Keratinocyte (primary cell): ENCODE measurements at regions not wholly inside any gene's neighbourhood (a gene's known extent, or its start where the extent isn't known, plus 50 kb on each side); places are given as distances from the start of the nearest gene placed in this dataset.

ENCODE experiments used
- DNase-seq: peaks from one replicate; pipeline ENCODE4 v3.0.0-alpha.2; 2011; ENCODE audit warnings: low read depth, missing footprints, low spot score
- FAIRE-seq: peaks from 2 replicates; lab custom pipeline; 2011; peaks lifted over from hg19 to GRCh38; lab: Jason Lieb, UNC
- H2AFZ ChIP-seq: 2 replicates; pipeline ENCODE4 v1.6.0; 2012; ENCODE audit warnings: low read length, control low read depth, inconsistent platforms; ENCODE audit not compliant: control insufficient read depth
- H3K27ac ChIP-seq: 2 replicates; pipeline ENCODE4 v1.5.1; 2011; ENCODE audit warnings: low read length; ENCODE audit not compliant: control insufficient read depth, insufficient read depth
- H3K27me3 ChIP-seq: 3 replicates; pipeline ENCODE4 v1.6.0; 2011; ENCODE audit warnings: low read length; ENCODE audit not compliant: control insufficient read depth, insufficient read depth; ENCODE audit errors: extremely low read depth
- H3K36me3 ChIP-seq, 2 experiments: 2 replicates in 1 of 2; 3 replicates in 1 of 2; pipeline ENCODE4 v1.5.1; 2011; ENCODE audit warnings: low read length in 2 of 2, mild to moderate bottlenecking in 1 of 2; ENCODE audit not compliant: control insufficient read depth in 2 of 2, insufficient read depth in 2 of 2; ENCODE audit errors: extremely low read depth in 1 of 2
- H3K4me1 ChIP-seq: 3 replicates; pipeline ENCODE4 v1.5.1; 2011; ENCODE audit warnings: low read length; ENCODE audit not compliant: control insufficient read depth, insufficient read depth; ENCODE audit errors: extremely low read depth
- H3K4me2 ChIP-seq: 3 replicates; pipeline ENCODE4 v1.6.0; 2011; ENCODE audit warnings: low read depth, low read length; ENCODE audit not compliant: control insufficient read depth, insufficient read depth; ENCODE audit errors: extremely low read depth
- H3K4me3 ChIP-seq, 3 experiments: fragments of 200-600 bp in 1 of 3; sonication (generic) in 1 of 3; 2 replicates in 2 of 3; 3 replicates in 1 of 3; pipeline ENCODE4 v1.5.1; 2011 to 2016; ENCODE audit warnings: low read length in 3 of 3, mild to moderate bottlenecking in 3 of 3, control low read depth in 2 of 3, inconsistent platforms in 1 of 3, low read depth in 1 of 3, mixed read lengths in 1 of 3, mixed run types in 1 of 3, moderate library complexity in 1 of 3; ENCODE audit not compliant: control insufficient read depth in 2 of 3, insufficient read depth in 2 of 3; ENCODE audit errors: extremely low read depth in 1 of 3
- H3K79me2 ChIP-seq: 2 replicates; pipeline ENCODE4 v1.6.0; 2012; ENCODE audit warnings: low read length; ENCODE audit not compliant: control insufficient read depth, insufficient read depth
- H3K9ac ChIP-seq: 3 replicates; pipeline ENCODE4 v1.6.0; 2011; ENCODE audit warnings: low read length; ENCODE audit not compliant: control insufficient read depth, insufficient read depth; ENCODE audit errors: extremely low read depth
- H3K9me1 ChIP-seq: 3 replicates; pipeline ENCODE4 v1.6.0; 2011; ENCODE audit warnings: low read length; ENCODE audit not compliant: control insufficient read depth, insufficient read depth; ENCODE audit errors: extremely low read depth
- H3K9me3 ChIP-seq: 2 replicates; pipeline ENCODE4 v1.5.1; 2012; ENCODE audit warnings: low read depth, low read length; ENCODE audit not compliant: control insufficient read depth
- H4K20me1 ChIP-seq: 3 replicates; pipeline ENCODE4 v1.6.0; 2011; ENCODE audit warnings: low read length; ENCODE audit not compliant: control insufficient read depth, insufficient read depth; ENCODE audit errors: extremely low read depth
- EZH2 ChIP-seq: IDR thresholded peaks from one replicate; pipeline ENCODE4 v1.6.1; 2012; ENCODE audit warnings: inconsistent platforms, mild to moderate bottlenecking, low read length, moderate library complexity
- dilution Hi-C: fragments of 300-500 bp; cut with MboI; formaldehyde crosslinking; loops from one replicate; pipeline ENCODE4 v1.7.0; 2020; ENCODE audit warnings: low sequenced_read_pairs; ENCODE audit not compliant: extremely low pct_ligation_motif_present
- TF ChIP-seq, protein P1 (sequence below), 3 experiments: IDR thresholded peaks in 1 of 3; conservative IDR thresholded peaks in 1 of 3; optimal IDR thresholded peaks in 1 of 3; 2 replicates in 2 of 3; 3 replicates in 1 of 3; pipeline versions ENCODE3 to v1.5.1; 2011; ENCODE audit warnings: low read length in 3 of 3, mild to moderate bottlenecking in 3 of 3, moderate library complexity in 2 of 3, control low read depth in 1 of 3, inconsistent platforms in 1 of 3; ENCODE audit not compliant: insufficient read depth in 2 of 3; ENCODE audit errors: extremely low read depth in 1 of 3

DNA sequence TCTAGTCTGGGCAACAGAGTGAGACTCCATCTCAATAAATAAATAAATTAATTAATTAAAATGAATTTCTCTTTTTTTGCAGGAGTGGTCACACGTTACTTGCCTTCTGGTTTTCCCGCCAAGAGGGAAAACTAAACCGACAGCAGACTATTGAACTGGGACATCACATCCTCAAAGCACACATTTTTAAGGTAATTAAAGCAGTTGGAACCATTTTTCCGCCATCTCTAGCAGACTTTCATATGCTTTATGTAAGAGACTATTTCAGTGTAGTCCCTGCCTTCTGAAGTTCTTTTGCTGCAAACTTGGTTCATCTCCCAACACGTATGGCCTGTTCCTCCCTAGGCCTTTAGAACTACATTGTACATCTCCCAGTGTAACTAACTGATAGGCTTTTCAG is 66.5 kb downstream of the CYB561 start:
- H4K20me1 ChIP-seq, result no peaks in the 10 kb centered on the region
- no peak overlapping the region for H3K4me2 ChIP-seq
- H3K27me3 ChIP-seq, result no peaks in the 10 kb centered on the region
- TF ChIP-seq EZH2, result no peak
- TF ChIP-seq, protein P1, sequence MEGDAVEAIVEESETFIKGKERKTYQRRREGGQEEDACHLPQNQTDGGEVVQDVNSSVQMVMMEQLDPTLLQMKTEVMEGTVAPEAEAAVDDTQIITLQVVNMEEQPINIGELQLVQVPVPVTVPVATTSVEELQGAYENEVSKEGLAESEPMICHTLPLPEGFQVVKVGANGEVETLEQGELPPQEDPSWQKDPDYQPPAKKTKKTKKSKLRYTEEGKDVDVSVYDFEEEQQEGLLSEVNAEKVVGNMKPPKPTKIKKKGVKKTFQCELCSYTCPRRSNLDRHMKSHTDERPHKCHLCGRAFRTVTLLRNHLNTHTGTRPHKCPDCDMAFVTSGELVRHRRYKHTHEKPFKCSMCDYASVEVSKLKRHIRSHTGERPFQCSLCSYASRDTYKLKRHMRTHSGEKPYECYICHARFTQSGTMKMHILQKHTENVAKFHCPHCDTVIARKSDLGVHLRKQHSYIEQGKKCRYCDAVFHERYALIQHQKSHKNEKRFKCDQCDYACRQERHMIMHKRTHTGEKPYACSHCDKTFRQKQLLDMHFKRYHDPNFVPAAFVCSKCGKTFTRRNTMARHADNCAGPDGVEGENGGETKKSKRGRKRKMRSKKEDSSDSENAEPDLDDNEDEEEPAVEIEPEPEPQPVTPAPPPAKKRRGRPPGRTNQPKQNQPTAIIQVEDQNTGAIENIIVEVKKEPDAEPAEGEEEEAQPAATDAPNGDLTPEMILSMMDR (optimal IDR thresholded peaks at IDR 0.05 in 1 of 3, IDR thresholded peaks at IDR 0.05 in 1 of 3, conservative IDR thresholded peaks at IDR 0.05 in 1 of 3; ENCODE audit: extremely low read depth in 1 of 3, insufficient read depth in 2 of 3, low read length in 3 of 3), result no peak
- DNase-seq, result no peak
- H3K4me3 ChIP-seq, result no peak overlapping the region
- no peak for FAIRE-seq
- dilution Hi-C loops, result no loop called here
- H3K36me3 ChIP-seq, result peaks cover 0 to 11% of the 10 kb centered on the region in 2 experiments
- no peak overlapping the region for H3K27ac ChIP-seq
- no peaks in the 10 kb centered on the region for H3K79me2 ChIP-seq
- no peak overlapping the region for H3K9ac ChIP-seq
- H3K4me1 ChIP-seq, result no peaks in the 10 kb centered on the region
- H2AFZ ChIP-seq, result no peak overlapping the region
- no peaks in the 10 kb centered on the region for H3K9me1 ChIP-seq
- no peaks in the 10 kb centered on the region for H3K9me3 ChIP-seq

DNA sequence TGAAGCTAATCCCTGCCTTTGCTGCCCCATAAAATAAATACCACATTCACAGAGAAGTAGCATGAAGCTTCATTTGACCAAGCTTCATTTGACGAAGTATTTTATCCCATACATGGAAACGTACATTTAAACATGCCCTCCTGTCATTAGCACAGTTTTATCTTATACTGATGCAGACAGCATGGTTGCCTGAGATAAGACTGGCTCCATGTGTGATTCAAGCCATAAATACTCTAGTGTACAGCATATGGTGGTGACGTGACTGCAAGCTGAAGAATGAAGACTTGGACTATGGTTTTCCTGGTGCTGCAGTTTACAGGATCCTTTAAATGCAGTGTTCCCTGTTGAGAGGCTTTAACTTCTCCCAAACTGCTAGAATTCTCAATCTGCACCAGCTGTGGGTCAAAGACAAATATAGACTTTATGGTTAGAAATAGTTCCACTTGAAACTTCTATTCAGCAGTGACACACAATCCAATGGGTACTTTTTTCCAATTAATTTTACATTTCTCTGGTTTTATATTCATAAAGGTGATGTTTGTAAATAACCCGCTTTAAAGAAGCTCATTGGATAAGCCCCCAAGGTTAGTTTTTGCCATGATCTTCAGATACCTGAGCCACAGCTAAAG is 64.9 kb downstream of the CYB561 start:
- Histone ChIP-seq H3K4me1 (no peaks in the 10 kb centered on the region), H3K4me2 (no peak overlapping the region), H3K9me3 (no peaks in the 10 kb centered on the region), H2AFZ (no peak overlapping the region), H3K9me1 (no peaks in the 10 kb centered on the region), H3K27ac (no peak overlapping the region), H3K4me3 (no peak overlapping the region), H3K79me2 (no peaks in the 10 kb centered on the region), H3K36me3 (peaks cover 0 to 11% of the 10 kb centered on the region in 2 experiments), H3K27me3 (no peaks in the 10 kb centered on the region), H3K9ac (no peak overlapping the region), H4K20me1 (no peaks in the 10 kb centered on the region)
- DNase-seq (no peak), FAIRE-seq (no peak)
- TF ChIP-seq EZH2, result no peak
- TF ChIP-seq, protein P1 (optimal IDR thresholded peaks at IDR 0.05 in 1 of 3, IDR thresholded peaks at IDR 0.05 in 1 of 3, conservative IDR thresholded peaks at IDR 0.05 in 1 of 3; ENCODE audit: extremely low read depth in 1 of 3, insufficient read depth in 2 of 3, low read length in 3 of 3), result no peak
- dilution Hi-C loops, result no loop called here
